ENCODE measurements at regions not wholly inside any gene's neighbourhood (a gene's known extent, or its start where the extent isn't known, plus 50 kb on each side); places are given as distances from the start of the nearest gene placed in this dataset.

DNA sequence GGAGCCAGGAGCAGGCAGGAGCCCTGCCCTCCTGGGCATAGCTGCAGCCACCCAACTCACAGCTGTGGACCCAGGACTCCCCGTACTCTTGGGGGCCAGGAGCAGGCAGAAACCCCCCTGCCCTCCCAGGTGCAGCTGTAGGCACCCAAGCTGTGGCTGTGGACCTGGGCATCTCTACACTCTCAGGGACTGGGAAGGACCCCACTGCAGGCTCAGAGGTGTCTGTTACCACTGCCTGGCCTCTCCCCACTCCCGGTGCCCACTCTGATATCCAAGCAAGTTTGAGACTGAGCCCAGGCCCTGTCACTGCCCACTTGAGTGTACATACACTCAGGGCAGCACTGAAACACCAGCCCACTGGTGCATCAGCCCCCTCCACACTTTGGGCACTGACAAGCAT is 193.5 kb upstream of the MANEA start:
- intact Hi-C loops (cut with micrococcal nuclease) = no loop called here
- 75% methylated on average over 1 of the region's 2 CpGs for WGBS (ENCODE audit: insufficient coverage)
- H3K27me3 Mint-ChIP-seq (ENCODE audit: low read depth in 3 of 3) = peaks cover 0 to 1% (median 0%) of the 10 kb centered on the region in 3 donors
- TF ChIP-seq, protein P1, sequence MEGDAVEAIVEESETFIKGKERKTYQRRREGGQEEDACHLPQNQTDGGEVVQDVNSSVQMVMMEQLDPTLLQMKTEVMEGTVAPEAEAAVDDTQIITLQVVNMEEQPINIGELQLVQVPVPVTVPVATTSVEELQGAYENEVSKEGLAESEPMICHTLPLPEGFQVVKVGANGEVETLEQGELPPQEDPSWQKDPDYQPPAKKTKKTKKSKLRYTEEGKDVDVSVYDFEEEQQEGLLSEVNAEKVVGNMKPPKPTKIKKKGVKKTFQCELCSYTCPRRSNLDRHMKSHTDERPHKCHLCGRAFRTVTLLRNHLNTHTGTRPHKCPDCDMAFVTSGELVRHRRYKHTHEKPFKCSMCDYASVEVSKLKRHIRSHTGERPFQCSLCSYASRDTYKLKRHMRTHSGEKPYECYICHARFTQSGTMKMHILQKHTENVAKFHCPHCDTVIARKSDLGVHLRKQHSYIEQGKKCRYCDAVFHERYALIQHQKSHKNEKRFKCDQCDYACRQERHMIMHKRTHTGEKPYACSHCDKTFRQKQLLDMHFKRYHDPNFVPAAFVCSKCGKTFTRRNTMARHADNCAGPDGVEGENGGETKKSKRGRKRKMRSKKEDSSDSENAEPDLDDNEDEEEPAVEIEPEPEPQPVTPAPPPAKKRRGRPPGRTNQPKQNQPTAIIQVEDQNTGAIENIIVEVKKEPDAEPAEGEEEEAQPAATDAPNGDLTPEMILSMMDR (IDR thresholded peaks at IDR 0.05) = no peak
- Histone ChIP-seq H3K79me2 (ENCODE audit: insufficient read depth, low read length) (no peaks in the 10 kb centered on the region), H3K9me3 (replicated peaks in 1 of 2; ENCODE audit: control insufficient read depth in 1 of 2, insufficient read depth in 1 of 2, low read length in 2 of 2) (no peaks in the 10 kb centered on the region), H3K27ac (ENCODE audit: low read depth in 1 of 2, low read length in 2 of 2) (no peak overlapping the region), H4K20me1 (ENCODE audit: insufficient read depth, low read length) (no peaks in the 10 kb centered on the region), H3K4me3 (replicated peaks in 1 of 3; ENCODE audit: low read depth in 2 of 3, low read length in 3 of 3) (no peak overlapping the region), H3K9ac (ENCODE audit: insufficient read depth, low read length, poor library complexity, severe bottlenecking) (no peak overlapping the region), H3K27me3 (ENCODE audit: control insufficient read depth in 2 of 2, insufficient read depth in 2 of 2, low read length in 2 of 2) (no peaks in the 10 kb centered on the region), H3K4me2 (replicated peaks; ENCODE audit: extremely low read depth, low read length, poor library complexity, severe bottlenecking) (no peak overlapping the region), H3K36me3 (replicated peaks in 1 of 2; ENCODE audit: control insufficient read depth in 1 of 2, insufficient read depth in 2 of 2, low read length in 2 of 2) (no peaks in the 10 kb centered on the region), H3K4me1 (ENCODE audit: control insufficient read depth in 1 of 2, insufficient read depth in 2 of 2, low read length in 2 of 2) (no peaks in the 10 kb centered on the region), H2AFZ (ENCODE audit: insufficient read depth, low read depth, low read length, poor library complexity, severe bottlenecking) (no peak overlapping the region)
- H3K36me3 Mint-ChIP-seq = no peaks in the 10 kb centered on the region
- no peak overlapping the region for H3K27ac Mint-ChIP-seq
- H3K4me1 Mint-ChIP-seq = no peaks in the 10 kb centered on the region
- H3K4me3 Mint-ChIP-seq = no peak overlapping the region
- H3K9me3 Mint-ChIP-seq = peaks cover 0 to 6% (median 0%) of the 10 kb centered on the region in 7 donors
- DNase-seq = no peak

DNA sequence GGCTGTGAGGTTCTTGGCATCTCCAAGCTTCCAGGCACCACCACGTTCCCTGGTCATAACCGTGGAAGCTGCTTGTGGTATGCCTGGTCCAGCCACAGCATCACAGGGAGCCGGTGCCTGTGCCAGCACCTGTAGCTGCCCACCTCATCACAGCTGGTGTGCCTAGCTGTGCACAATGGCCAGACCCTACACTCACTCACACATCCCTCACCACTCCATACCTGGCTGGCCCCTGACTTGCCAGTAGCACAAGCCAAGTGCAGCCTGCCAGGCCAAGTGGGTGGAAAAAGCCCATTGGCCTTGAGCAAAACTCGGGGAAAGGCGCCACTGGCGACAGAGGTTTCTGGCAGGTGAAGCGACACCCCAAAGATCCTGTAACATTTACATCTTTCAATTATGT is 192.3 kb upstream of the MANEA start:
- no peak overlapping the region for H3K4me3 ChIP-seq (replicated peaks in 1 of 3; ENCODE audit: low read depth in 2 of 3, low read length in 3 of 3)
- H3K4me2 ChIP-seq (replicated peaks; ENCODE audit: extremely low read depth, low read length, poor library complexity, severe bottlenecking) = no peak overlapping the region
- no peak overlapping the region for H2AFZ ChIP-seq (ENCODE audit: insufficient read depth, low read depth, low read length, poor library complexity, severe bottlenecking)
- no peak overlapping the region for H3K27ac ChIP-seq (ENCODE audit: low read depth in 1 of 2, low read length in 2 of 2)
- Mint-ChIP-seq H3K9me3 (peaks cover 0 to 6% (median 0%) of the 10 kb centered on the region in 7 donors), H3K36me3 (no peaks in the 10 kb centered on the region), H3K27me3 (ENCODE audit: low read depth in 3 of 3) (peaks cover 0 to 1% (median 0%) of the 10 kb centered on the region in 3 donors), H3K4me1 (no peaks in the 10 kb centered on the region), H3K4me3 (no peak overlapping the region), H3K27ac (no peak overlapping the region)
- no peaks in the 10 kb centered on the region for H3K4me1 ChIP-seq (ENCODE audit: control insufficient read depth in 1 of 2, insufficient read depth in 2 of 2, low read length in 2 of 2)
- DNase-seq = no peak
- no peaks in the 10 kb centered on the region for H3K79me2 ChIP-seq (ENCODE audit: insufficient read depth, low read length)
- no peaks in the 10 kb centered on the region for H3K36me3 ChIP-seq (replicated peaks in 1 of 2; ENCODE audit: control insufficient read depth in 1 of 2, insufficient read depth in 2 of 2, low read length in 2 of 2)
- intact Hi-C loops (cut with micrococcal nuclease) = no loop called here
- H3K9me3 ChIP-seq (replicated peaks in 1 of 2; ENCODE audit: control insufficient read depth in 1 of 2, insufficient read depth in 1 of 2, low read length in 2 of 2) = no peaks in the 10 kb centered on the region
- no peaks in the 10 kb centered on the region for H3K27me3 ChIP-seq (ENCODE audit: control insufficient read depth in 2 of 2, insufficient read depth in 2 of 2, low read length in 2 of 2)
- no peak overlapping the region for H3K9ac ChIP-seq (ENCODE audit: insufficient read depth, low read length, poor library complexity, severe bottlenecking)
- H4K20me1 ChIP-seq (ENCODE audit: insufficient read depth, low read length) = no peaks in the 10 kb centered on the region
- 94% methylated on average over 3 of the region's 7 CpGs for WGBS (ENCODE audit: insufficient coverage)
- TF ChIP-seq, protein P1 (IDR thresholded peaks at IDR 0.05) = no peak

Data from CD14-positive monocyte (primary cell).